Testis (tissue), 2 donors: ENCODE measurements at regions not wholly inside any gene's neighbourhood (a gene's known extent, or its start where the extent isn't known, plus 50 kb on each side); places are given as distances from the start of the nearest gene placed in this dataset.
"Not testable (repeated sequence)": the region's sequence is repeated elsewhere in the genome, so short reads cannot be mapped to it uniquely, and the experiment has no call there.

Source experiments
- DNase-seq: peaks from one replicate; pipeline ENCODE4 v3.0.0-alpha.2; 2019
- H3K27ac ChIP-seq, 2 donors: fragments of 200-600 bp; sonication (generic); one replicate each; pipeline ENCODE4 v1.5.1; 2019
- H3K27me3 ChIP-seq: fragments of 200-600 bp; sonication (generic); one replicate; pipeline ENCODE4 v1.5.1; 2019
- H3K36me3 ChIP-seq: fragments of 200-600 bp; sonication (generic); one replicate; pipeline ENCODE4 v1.5.1; 2017; ENCODE audit warnings: low read depth; ENCODE audit errors: missing control alignments
- H3K4me1 ChIP-seq: fragments of 200-600 bp; sonication (generic); one replicate; pipeline ENCODE4 v1.5.1; 2019
- H3K4me3 ChIP-seq, 2 donors: fragments of 200-600 bp; sonication (generic); one replicate each; pipeline ENCODE4 v1.5.1; 2017 to 2019
- H3K9me3 ChIP-seq: fragments of 200-600 bp; sonication (generic); one replicate; pipeline ENCODE4 v1.5.1; 2017
- CTCF ChIP-seq, 3 experiments: fragments of 450-650 bp in 2 of 3; fragments of 200-600 bp in 1 of 3; sonication (generic) in 1 of 3; IDR thresholded peaks; one replicate each; pipeline ENCODE4 v1.5.1; 2016 to 2019; ENCODE audit warnings: antibody characterized with exemption in 3 of 3, mild to moderate bottlenecking in 2 of 3, moderate library complexity in 1 of 3
- POLR2A ChIP-seq: fragments of 450-650 bp; IDR thresholded peaks from one replicate; pipeline ENCODE4 v1.6.1; 2017; ENCODE audit warnings: antibody characterized with exemption, mild to moderate bottlenecking, moderate library complexity
- WGBS, 2 donors: methylation state at CpG; one replicate each; pipeline ENCODE4 v1.1.5; 2018; 5-methylcytosine and 5-hydroxymethylcytosine counted together
- intact Hi-C: fragments of 100-400 bp; cut with DNase I; formaldehyde crosslinking; loops from one replicate; pipeline ENCODE4 v1.15.1; 2023; ENCODE audit warnings: low total_unique reads

DNA sequence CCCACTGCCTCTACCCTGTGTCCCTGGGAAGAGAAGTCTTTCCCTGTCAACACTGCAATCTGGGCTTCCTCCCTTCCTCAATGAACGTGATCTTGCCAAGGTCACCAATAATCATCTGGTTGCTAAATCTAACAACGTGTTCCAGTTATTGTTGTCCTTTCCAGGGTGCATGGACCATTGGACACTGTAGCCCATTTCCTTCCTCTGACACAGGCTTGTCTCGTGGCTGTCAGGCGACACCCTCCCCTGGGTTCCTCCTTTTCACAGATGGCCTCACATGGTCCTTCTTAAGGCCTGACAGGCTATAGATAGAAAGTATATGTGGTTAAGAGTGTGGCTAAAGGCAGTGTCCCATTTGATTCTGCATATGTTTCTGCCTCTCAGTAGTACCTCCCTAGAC, 67.7 kb upstream of the STARD13 start:
- TF ChIP-seq CTCF (IDR thresholded peaks at IDR 0.05): no peak
- no peak for TF ChIP-seq POLR2A
- intact Hi-C loops: no loop called here
- Histone ChIP-seq H3K4me3 (no peak overlapping the region), H3K27ac (peak overlapping the region; percentile 18 to 30), H3K4me1 (no peaks in the 10 kb centered on the region), H3K9me3 (no peaks in the 10 kb centered on the region), H3K36me3 (no peaks in the 10 kb centered on the region), H3K27me3 (no peaks in the 10 kb centered on the region)
- WGBS, 2 donors: 36 to 69% methylated on average over 4 of the region's 4 CpGs
- peak; percentile 58 for DNase-seq

DNA sequence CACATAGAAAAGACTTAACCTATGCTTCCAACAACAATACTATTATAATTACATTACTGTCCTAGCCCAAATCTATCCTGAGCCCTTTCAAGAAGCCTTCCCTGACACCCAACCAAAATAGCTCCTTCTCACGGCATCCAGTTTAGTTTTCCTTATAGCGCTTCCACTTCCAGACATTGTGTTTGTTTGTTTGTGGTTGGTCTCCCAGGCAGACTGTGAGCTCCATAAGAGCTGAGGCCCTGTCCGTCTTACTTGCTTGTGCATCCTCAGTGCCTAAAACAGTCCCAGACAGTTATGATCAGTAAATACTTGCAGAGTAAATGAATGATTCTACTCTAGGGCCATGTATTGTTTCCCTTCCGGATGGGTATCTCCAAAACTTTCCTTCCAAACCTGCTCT, 68.1 kb upstream of the STARD13 start:
- DNase-seq: no peak
- H3K9me3 ChIP-seq: no peaks in the 10 kb centered on the region
- no peaks in the 10 kb centered on the region for H3K36me3 ChIP-seq
- 90% methylated on average over 4 of the region's 4 CpGs for WGBS, 2 donors
- H3K4me3 ChIP-seq: no peak overlapping the region
- intact Hi-C loops: no loop called here
- TF ChIP-seq POLR2A (no peak), CTCF (IDR thresholded peaks at IDR 0.05) (no peak)
- no peaks in the 10 kb centered on the region for H3K4me1 ChIP-seq
- H3K27me3 ChIP-seq: no peaks in the 10 kb centered on the region
- H3K27ac ChIP-seq: peak overlapping the region; percentile 18 to 30

GRCh38 chr13:33355201-33355895, 69.8 kb upstream of the STARD13 start:
- Histone ChIP-seq H3K9me3 (no peaks in the 10 kb centered on the region), H3K4me1 (no peaks in the 10 kb centered on the region), H3K27ac (no peak overlapping the region), H3K4me3 (no peak overlapping the region), H3K36me3 (no peaks in the 10 kb centered on the region), H3K27me3 (no peaks in the 10 kb centered on the region)
- no peak for DNase-seq
- WGBS, 2 donors: 86 to 88% methylated on average over 6 of the region's 6 CpGs
- TF ChIP-seq POLR2A: no peak
- no peak for TF ChIP-seq CTCF (IDR thresholded peaks at IDR 0.05)
- intact Hi-C loops: no loop called here

DNA sequence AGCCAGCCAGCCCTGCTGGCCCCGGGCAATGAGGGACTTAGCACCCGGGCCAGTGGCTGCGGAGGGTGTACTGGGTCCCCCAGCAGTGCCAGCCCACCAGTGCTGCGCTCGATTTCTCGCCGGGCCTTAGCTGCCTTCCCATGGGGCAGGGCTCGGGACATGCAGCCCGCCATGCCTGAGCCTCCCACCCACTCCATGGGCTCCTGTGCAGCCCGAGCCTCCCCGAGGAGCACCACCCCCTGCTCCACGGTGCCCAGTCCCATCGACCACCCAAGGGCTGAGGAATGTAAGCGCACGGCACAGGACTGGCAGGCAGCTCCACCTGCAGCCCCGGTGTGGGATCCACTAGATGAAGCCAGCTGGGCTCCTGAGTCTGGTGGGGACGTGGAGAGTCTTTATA, 72.5 kb upstream of the STARD13 start:
- H3K27ac ChIP-seq, H3K9me3 ChIP-seq, intact Hi-C loops, H3K4me1 ChIP-seq, H3K36me3 ChIP-seq, DNase-seq, H3K4me3 ChIP-seq, H3K27me3 ChIP-seq: not testable (repeated sequence)
- WGBS, 2 donors: 84% methylated on average over 16 of the region's 17 CpGs; no CpG with 5 or more reads in 1 of the 2 donors

DNA sequence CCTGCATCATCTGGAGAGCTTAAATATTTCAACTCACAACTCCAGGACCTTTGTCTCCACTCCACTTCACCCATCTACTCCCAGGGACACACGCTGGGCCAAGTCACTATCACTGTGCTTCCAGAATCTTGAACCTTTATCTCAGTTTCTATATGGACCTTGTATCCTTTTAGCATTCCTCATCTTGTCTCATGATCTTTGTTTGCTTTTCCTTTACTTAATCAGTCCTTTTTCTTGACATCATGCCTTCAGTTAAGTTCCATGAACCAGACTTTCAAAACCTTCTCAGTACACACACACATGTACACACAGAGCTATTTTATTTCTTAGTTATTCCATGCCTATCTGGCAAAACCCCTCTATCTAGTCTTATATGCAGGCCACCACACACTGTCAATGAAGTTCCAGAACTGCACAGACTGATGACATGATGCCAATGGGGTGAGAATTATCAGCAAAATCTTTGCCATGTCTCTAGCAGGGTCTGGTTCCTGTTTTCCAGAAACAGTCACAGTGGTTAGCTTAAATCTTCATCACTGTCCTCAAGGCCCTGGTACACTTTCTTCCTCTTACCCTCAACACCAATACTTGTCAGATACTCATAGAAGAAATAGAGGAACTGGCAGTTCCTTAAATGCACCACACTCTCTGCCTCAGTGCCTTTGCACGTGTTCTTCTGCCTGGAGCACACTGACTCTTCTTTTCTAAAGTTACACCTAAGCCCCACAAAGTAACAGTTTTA, 77.6 kb upstream of the STARD13 start:
- TF ChIP-seq POLR2A (no peak), CTCF (IDR thresholded peaks at IDR 0.05) (no peak)
- Histone ChIP-seq H3K36me3 (no peaks in the 10 kb centered on the region), H3K9me3 (no peaks in the 10 kb centered on the region), H3K27me3 (no peaks in the 10 kb centered on the region), H3K4me1 (no peaks in the 10 kb centered on the region), H3K4me3 (no peak overlapping the region), H3K27ac (no peak overlapping the region)
- DNase-seq: no peak
- 86 to 91% methylated on average over 2 of the region's 2 CpGs for WGBS, 2 donors
- intact Hi-C loops: no loop called here
